ENCODE measurements at regions not wholly inside any gene's neighbourhood (a gene's known extent, or its start where the extent isn't known, plus 50 kb on each side); places are given as distances from the start of the nearest gene placed in this dataset.

DNA sequence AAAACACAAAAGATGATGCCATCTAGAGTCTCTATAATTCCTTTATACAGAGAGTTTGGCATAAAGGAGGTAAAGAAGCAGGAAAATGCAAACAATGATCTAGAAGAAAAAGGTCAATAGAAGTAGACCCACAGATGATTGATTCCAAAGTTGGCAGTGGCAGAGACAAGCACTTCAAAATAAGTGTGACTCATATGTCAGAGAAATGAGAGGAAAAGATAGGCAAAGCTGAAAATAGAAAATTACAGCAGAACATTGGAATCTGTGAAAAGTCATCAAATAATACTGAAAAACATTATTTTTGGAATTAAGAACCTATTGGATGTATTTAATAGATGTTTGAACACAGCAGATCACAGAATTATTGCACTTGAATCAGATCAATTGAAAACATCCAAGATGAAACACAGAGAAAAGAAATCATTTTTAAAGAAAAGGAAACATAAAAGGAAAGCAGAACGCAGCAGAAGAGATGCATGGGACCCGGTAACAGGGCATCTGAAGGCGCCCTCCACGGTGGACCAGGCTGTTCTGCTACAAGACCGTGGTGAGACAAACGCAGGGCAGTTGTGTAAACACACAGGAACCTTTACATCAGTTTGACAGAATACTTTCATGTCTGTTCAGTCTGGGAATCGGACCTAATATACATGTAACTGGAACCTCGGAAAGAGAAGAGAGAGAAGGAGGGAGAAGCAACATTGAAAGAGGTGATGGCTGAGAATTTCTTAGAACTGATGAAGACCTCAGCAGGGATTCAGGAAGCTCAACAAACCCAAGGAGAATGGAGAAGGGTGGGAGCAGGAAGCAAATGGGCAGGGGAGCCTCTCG, 74.6 kb upstream of the GPC1 start:
- peaks cover 10% of the 10 kb centered on the region for H3K9me3 ChIP-seq
- no peak for TF ChIP-seq EP300 (IDR thresholded peaks at IDR 0.05)
- TF ChIP-seq, protein P1, sequence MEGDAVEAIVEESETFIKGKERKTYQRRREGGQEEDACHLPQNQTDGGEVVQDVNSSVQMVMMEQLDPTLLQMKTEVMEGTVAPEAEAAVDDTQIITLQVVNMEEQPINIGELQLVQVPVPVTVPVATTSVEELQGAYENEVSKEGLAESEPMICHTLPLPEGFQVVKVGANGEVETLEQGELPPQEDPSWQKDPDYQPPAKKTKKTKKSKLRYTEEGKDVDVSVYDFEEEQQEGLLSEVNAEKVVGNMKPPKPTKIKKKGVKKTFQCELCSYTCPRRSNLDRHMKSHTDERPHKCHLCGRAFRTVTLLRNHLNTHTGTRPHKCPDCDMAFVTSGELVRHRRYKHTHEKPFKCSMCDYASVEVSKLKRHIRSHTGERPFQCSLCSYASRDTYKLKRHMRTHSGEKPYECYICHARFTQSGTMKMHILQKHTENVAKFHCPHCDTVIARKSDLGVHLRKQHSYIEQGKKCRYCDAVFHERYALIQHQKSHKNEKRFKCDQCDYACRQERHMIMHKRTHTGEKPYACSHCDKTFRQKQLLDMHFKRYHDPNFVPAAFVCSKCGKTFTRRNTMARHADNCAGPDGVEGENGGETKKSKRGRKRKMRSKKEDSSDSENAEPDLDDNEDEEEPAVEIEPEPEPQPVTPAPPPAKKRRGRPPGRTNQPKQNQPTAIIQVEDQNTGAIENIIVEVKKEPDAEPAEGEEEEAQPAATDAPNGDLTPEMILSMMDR (IDR thresholded peaks at IDR 0.05): no peak
- H3K27me3 ChIP-seq: peaks cover 14% of the 10 kb centered on the region
- DNase-seq (ENCODE audit: low spot score in 2 of 2): no peak
- H3K4me1 ChIP-seq: peaks cover 2% of the 10 kb centered on the region
- 93% methylated on average over 9 of the region's 9 CpGs for WGBS
- no peak overlapping the region for H3K4me3 ChIP-seq
- no peak overlapping the region for H3K27ac ChIP-seq
- no peaks in the 10 kb centered on the region for H3K36me3 ChIP-seq

DNA sequence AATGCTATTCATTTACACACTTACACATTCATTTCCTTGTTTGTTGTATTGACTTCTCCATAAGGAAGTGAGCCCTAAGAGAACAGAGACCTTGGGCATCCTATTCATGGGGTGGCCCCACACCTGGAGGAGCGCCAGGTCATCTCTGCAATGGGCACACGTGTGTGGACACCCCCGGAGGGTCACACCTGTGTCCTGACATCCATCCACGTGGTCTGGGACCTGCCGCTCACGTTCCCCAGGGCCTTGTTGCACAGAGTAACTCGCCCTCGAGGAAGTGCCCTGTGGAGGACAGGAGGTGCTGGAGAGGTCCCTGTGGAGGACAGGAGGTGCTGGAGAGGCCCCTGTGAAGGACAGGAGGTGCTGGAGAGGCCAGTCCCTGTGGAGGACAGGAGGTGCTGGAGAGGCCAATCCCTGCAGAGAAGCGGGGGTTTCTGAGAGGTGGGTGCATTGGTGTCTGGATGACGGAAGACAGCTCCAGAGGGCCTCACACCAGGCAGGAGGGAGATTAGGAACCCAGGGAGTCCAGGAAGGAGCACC, 73.2 kb upstream of the GPC1 start:
- H3K27me3 ChIP-seq: peaks cover 11% of the 10 kb centered on the region
- DNase-seq (ENCODE audit: low spot score in 2 of 2): no peak
- H3K4me3 ChIP-seq: no peak overlapping the region
- no peaks in the 10 kb centered on the region for H3K36me3 ChIP-seq
- no peaks in the 10 kb centered on the region for H3K4me1 ChIP-seq
- peaks cover 10% of the 10 kb centered on the region for H3K9me3 ChIP-seq
- 80% methylated on average over 10 of the region's 10 CpGs for WGBS
- H3K27ac ChIP-seq: no peak overlapping the region
- TF ChIP-seq POLR2A (IDR thresholded peaks at IDR 0.05) (no peak), EP300 (IDR thresholded peaks at IDR 0.05) (no peak), POLR2AphosphoS5 (IDR thresholded peaks at IDR 0.05) (no peak)
- TF ChIP-seq, protein P1 (IDR thresholded peaks at IDR 0.05): no peak

DNA sequence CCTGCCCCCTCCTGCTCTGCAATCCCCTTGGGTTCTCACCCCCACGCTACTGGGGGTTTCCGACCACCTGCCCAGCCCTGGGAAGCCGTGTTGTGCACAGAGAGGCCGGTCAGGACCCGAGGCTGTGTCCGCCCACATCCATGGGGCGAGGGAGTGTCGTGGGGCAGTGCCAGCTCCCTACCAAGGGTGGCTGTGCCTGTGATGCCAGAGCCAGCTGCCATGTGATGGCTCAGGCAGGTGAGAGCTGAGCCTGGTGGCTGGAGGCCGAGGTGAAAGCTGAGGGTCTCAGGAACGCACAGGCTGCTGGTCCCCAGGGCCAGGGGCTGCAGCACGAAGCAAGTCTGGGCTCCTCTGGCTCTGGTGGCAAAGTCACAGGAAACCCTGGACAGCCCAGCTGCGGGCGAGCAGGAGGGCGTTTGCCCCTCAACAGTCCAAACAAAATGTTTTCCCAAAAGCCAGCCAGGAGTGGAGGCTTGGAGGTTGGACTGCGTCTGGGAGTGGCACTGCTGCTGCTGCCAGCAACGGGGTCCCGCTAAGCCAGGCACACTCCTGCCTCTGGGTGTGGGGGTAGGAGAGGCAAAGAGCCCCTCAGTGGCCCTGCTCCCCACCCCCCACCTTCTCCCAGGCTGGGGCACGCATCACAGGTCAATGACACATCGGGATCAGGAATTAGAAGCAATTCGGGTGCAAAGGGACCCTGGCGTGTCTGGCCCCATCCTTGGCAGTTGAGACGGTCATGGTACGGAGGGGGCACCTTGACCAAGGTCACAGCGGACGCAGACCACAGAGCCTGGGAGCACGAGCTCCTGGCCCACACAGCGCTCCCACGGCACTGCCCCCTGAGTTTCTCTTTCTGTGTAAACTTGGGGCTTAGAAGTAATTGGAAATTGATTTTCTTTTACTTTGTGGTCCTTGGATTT, 72.4 kb upstream of the GPC1 start:
- TF ChIP-seq, protein P1 (IDR thresholded peaks at IDR 0.05): no peak
- no peak for TF ChIP-seq EP300 (IDR thresholded peaks at IDR 0.05)
- TF ChIP-seq POLR2A (IDR thresholded peaks at IDR 0.05): no peak
- no peak for TF ChIP-seq POLR2AphosphoS5 (IDR thresholded peaks at IDR 0.05)
- Histone ChIP-seq H3K4me1 (no peaks in the 10 kb centered on the region), H3K36me3 (no peaks in the 10 kb centered on the region), H3K27ac (no peak overlapping the region), H3K4me3 (no peak overlapping the region), H3K9me3 (peaks cover 10% of the 10 kb centered on the region), H3K27me3 (peaks cover 11% of the 10 kb centered on the region)
- WGBS: 71% methylated on average over 21 of the region's 28 CpGs
- no peak for DNase-seq (ENCODE audit: low spot score in 2 of 2)

DNA sequence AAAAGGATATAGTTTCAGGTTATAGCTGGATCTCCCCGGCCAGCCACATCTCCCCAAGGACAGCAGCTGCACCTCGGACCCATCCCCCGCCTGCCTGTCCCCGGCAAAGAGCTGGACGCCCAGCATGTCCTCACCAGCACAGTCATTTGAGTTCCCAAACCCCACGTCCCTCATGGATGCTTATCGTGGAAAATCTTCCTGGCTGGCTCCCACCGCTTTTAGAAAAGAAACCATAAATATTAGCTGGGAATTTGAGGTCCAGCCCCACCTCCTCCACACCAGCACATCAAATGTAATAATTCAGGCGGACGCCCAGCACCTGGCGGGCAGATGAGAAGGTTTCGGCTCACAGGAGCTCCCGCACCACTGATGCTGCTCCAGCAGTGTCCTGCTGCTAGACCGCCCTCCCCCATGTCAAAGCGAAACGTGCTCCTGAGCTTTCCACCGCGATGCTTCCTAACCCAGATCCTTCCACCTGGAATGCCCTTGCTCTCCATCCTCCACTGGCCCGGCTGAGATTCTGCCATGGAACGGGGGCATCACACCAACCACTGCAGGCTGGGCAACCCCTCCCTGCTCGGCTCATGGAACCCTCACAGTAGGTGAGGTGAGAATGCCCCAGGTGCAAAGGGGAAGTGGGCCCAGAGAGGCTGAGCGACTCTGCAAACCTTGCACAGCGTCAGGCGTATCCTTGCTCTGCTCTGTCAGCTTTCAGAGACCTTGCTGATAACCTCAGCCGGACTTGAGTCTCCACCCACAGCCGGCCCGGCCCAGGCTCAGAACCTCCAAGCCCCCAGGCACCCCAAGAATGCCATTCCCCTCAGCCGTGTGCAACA, 71.5 kb upstream of the GPC1 start:
- DNase-seq (ENCODE audit: low spot score in 2 of 2): no peak
- 77% methylated on average over 21 of the region's 28 CpGs for WGBS
- Histone ChIP-seq H3K27me3 (peaks cover 11% of the 10 kb centered on the region), H3K9me3 (peaks cover 10% of the 10 kb centered on the region), H3K27ac (no peak overlapping the region), H3K4me3 (no peak overlapping the region), H3K36me3 (no peaks in the 10 kb centered on the region), H3K4me1 (peaks cover under 1% of the 10 kb centered on the region)
- TF ChIP-seq POLR2AphosphoS5 (IDR thresholded peaks at IDR 0.05) (no peak), EP300 (IDR thresholded peaks at IDR 0.05) (no peak), POLR2A (IDR thresholded peaks at IDR 0.05) (no peak)
- TF ChIP-seq, protein P1 (IDR thresholded peaks at IDR 0.05): no peak

Data from suprapubic skin (tissue), 4 donors.